ENCODE measurements at regions not wholly inside any gene's neighbourhood (a gene's known extent, or its start where the extent isn't known, plus 50 kb on each side); places are given as distances from the start of the nearest gene placed in this dataset.

- no peak overlapping the region for H3K4me3 ChIP-seq (ENCODE audit: low read depth in 1 of 3, low read length in 3 of 3)
Observed at GRCh38 chr12:77540097-77540496, 290.6 kb upstream of the NAV3 start.

GRCh38 chr12:77537663-77538062 lies 293.0 kb upstream of the NAV3 start:
- no peak for DNase-seq
- Histone ChIP-seq H3K4me3 (ENCODE audit: low read depth in 1 of 3, low read length in 3 of 3) (no peak overlapping the region), H3K27me3 (ENCODE audit: control insufficient read depth in 3 of 3, insufficient read depth in 3 of 3, low read length in 3 of 3) (no peaks in the 10 kb centered on the region), H3K36me3 (ENCODE audit: control insufficient read depth in 3 of 3, insufficient read depth in 2 of 3, low read depth in 1 of 3, low read length in 3 of 3) (no peaks in the 10 kb centered on the region), H3K27ac (ENCODE audit: low read depth in 1 of 3, low read length in 2 of 3) (no peak overlapping the region), H3K9me3 (ENCODE audit: control insufficient read depth in 2 of 2, insufficient read depth in 1 of 2, low read depth in 1 of 2, low read length in 1 of 2) (no peaks in the 10 kb centered on the region), H3K4me1 (ENCODE audit: control insufficient read depth in 3 of 3, insufficient read depth in 2 of 3, low read depth in 1 of 3, low read length in 2 of 3) (no peaks in the 10 kb centered on the region)
- 78 to 82% (median 79%) methylated on average over 1 of the region's 1 CpG for WGBS, 3 donors
- no peak for FAIRE-seq

More at GRCh38 chr12:77540097-77540496, 290.6 kb upstream of the NAV3 start:
- H3K36me3 ChIP-seq (ENCODE audit: control insufficient read depth in 3 of 3, insufficient read depth in 2 of 3, low read depth in 1 of 3, low read length in 3 of 3): no peaks in the 10 kb centered on the region
- DNase-seq: no peak
- no peak overlapping the region for H3K27ac ChIP-seq (ENCODE audit: low read depth in 1 of 3, low read length in 2 of 3)
- peaks cover 0 to 3% of the 10 kb centered on the region in 2 donors for H3K9me3 ChIP-seq (ENCODE audit: control insufficient read depth in 2 of 2, insufficient read depth in 1 of 2, low read depth in 1 of 2, low read length in 1 of 2)
- no peaks in the 10 kb centered on the region for H3K4me1 ChIP-seq (ENCODE audit: control insufficient read depth in 3 of 3, insufficient read depth in 2 of 3, low read depth in 1 of 3, low read length in 2 of 3)
- H3K27me3 ChIP-seq (ENCODE audit: control insufficient read depth in 3 of 3, insufficient read depth in 3 of 3, low read length in 3 of 3): no peaks in the 10 kb centered on the region
- 36 to 52% (median 38%) methylated on average over 2 of the region's 2 CpGs for WGBS, 3 donors
- FAIRE-seq: no peak

- no peaks in the 10 kb centered on the region for H3K36me3 ChIP-seq (ENCODE audit: control insufficient read depth in 3 of 3, insufficient read depth in 2 of 3, low read depth in 1 of 3, low read length in 3 of 3)
- no peaks in the 10 kb centered on the region for H3K4me1 ChIP-seq (ENCODE audit: control insufficient read depth in 3 of 3, insufficient read depth in 2 of 3, low read depth in 1 of 3, low read length in 2 of 3)
- no peak overlapping the region for H3K4me3 ChIP-seq (ENCODE audit: low read depth in 1 of 3, low read length in 3 of 3)
- DNase-seq (no peak), FAIRE-seq (no peak)
- no peaks in the 10 kb centered on the region for H3K27me3 ChIP-seq (ENCODE audit: control insufficient read depth in 3 of 3, insufficient read depth in 3 of 3, low read length in 3 of 3)
- WGBS, 3 donors: 64 to 89% (median 86%) methylated on average over 2 of the region's 2 CpGs
- no peaks in the 10 kb centered on the region for H3K9me3 ChIP-seq (ENCODE audit: control insufficient read depth in 2 of 2, insufficient read depth in 1 of 2, low read depth in 1 of 2, low read length in 1 of 2)
- no peak overlapping the region for H3K27ac ChIP-seq (ENCODE audit: low read depth in 1 of 3, low read length in 2 of 3)
Observed at GRCh38 chr12:77535734-77536133, 295.0 kb upstream of the NAV3 start.

GRCh38 chr12:77531912-77532311 lies 298.8 kb upstream of the NAV3 start:
- Histone ChIP-seq H3K27ac (ENCODE audit: low read depth in 1 of 3, low read length in 2 of 3) (no peak overlapping the region), H3K4me1 (ENCODE audit: control insufficient read depth in 3 of 3, insufficient read depth in 2 of 3, low read depth in 1 of 3, low read length in 2 of 3) (no peaks in the 10 kb centered on the region), H3K27me3 (ENCODE audit: control insufficient read depth in 3 of 3, insufficient read depth in 3 of 3, low read length in 3 of 3) (no peaks in the 10 kb centered on the region), H3K9me3 (ENCODE audit: control insufficient read depth in 2 of 2, insufficient read depth in 1 of 2, low read depth in 1 of 2, low read length in 1 of 2) (no peaks in the 10 kb centered on the region), H3K36me3 (ENCODE audit: control insufficient read depth in 3 of 3, insufficient read depth in 2 of 3, low read depth in 1 of 3, low read length in 3 of 3) (no peaks in the 10 kb centered on the region), H3K4me3 (ENCODE audit: low read depth in 1 of 3, low read length in 3 of 3) (no peak overlapping the region)
- no peak for FAIRE-seq
- DNase-seq: no peak

GRCh38 chr12:77522247-77522646 lies 308.4 kb upstream of the NAV3 start:
- Histone ChIP-seq H3K27me3 (ENCODE audit: control insufficient read depth in 3 of 3, insufficient read depth in 3 of 3, low read length in 3 of 3) (no peaks in the 10 kb centered on the region), H3K27ac (ENCODE audit: low read depth in 1 of 3, low read length in 2 of 3) (no peak overlapping the region), H3K4me3 (ENCODE audit: low read depth in 1 of 3, low read length in 3 of 3) (no peak overlapping the region), H3K9me3 (ENCODE audit: control insufficient read depth in 2 of 2, insufficient read depth in 1 of 2, low read depth in 1 of 2, low read length in 1 of 2) (peaks cover 0 to 4% of the 10 kb centered on the region in 2 donors), H3K36me3 (ENCODE audit: control insufficient read depth in 3 of 3, insufficient read depth in 2 of 3, low read depth in 1 of 3, low read length in 3 of 3) (peaks cover 0 to 2% (median 0%) of the 10 kb centered on the region in 3 donors), H3K4me1 (ENCODE audit: control insufficient read depth in 3 of 3, insufficient read depth in 2 of 3, low read depth in 1 of 3, low read length in 2 of 3) (no peaks in the 10 kb centered on the region)
- 49 to 67% (median 62%) methylated on average over 1 of the region's 1 CpG for WGBS, 3 donors
- FAIRE-seq (no peak), DNase-seq (no peak)

- Histone ChIP-seq H3K27ac (ENCODE audit: low read depth in 1 of 3, low read length in 2 of 3) (no peak overlapping the region), H3K4me3 (ENCODE audit: low read depth in 1 of 3, low read length in 3 of 3) (no peak overlapping the region), H3K4me1 (ENCODE audit: control insufficient read depth in 3 of 3, insufficient read depth in 2 of 3, low read depth in 1 of 3, low read length in 2 of 3) (no peaks in the 10 kb centered on the region), H3K27me3 (ENCODE audit: control insufficient read depth in 3 of 3, insufficient read depth in 3 of 3, low read length in 3 of 3) (no peaks in the 10 kb centered on the region), H3K9me3 (ENCODE audit: control insufficient read depth in 2 of 2, insufficient read depth in 1 of 2, low read depth in 1 of 2, low read length in 1 of 2) (peaks cover 0 to 4% of the 10 kb centered on the region in 2 donors), H3K36me3 (ENCODE audit: control insufficient read depth in 3 of 3, insufficient read depth in 2 of 3, low read depth in 1 of 3, low read length in 3 of 3) (peaks cover 0 to 2% (median 0%) of the 10 kb centered on the region in 3 donors)
- FAIRE-seq (no peak), DNase-seq (no peak)
- 81 to 92% (median 91%) methylated on average over 1 of the region's 1 CpG for WGBS, 3 donors
Observed at GRCh38 chr12:77521508-77522115, 309.1 kb upstream of the NAV3 start.

- no peaks in the 10 kb centered on the region for H3K9me3 ChIP-seq (ENCODE audit: control insufficient read depth in 2 of 2, insufficient read depth in 1 of 2, low read depth in 1 of 2, low read length in 1 of 2)
- H3K4me1 ChIP-seq (ENCODE audit: control insufficient read depth in 3 of 3, insufficient read depth in 2 of 3, low read depth in 1 of 3, low read length in 2 of 3): no peaks in the 10 kb centered on the region
- no peak for FAIRE-seq
- H3K27ac ChIP-seq (ENCODE audit: low read depth in 1 of 3, low read length in 2 of 3): no peak overlapping the region
- H3K36me3 ChIP-seq (ENCODE audit: control insufficient read depth in 3 of 3, insufficient read depth in 2 of 3, low read depth in 1 of 3, low read length in 3 of 3): no peaks in the 10 kb centered on the region
- no peaks in the 10 kb centered on the region for H3K27me3 ChIP-seq (ENCODE audit: control insufficient read depth in 3 of 3, insufficient read depth in 3 of 3, low read length in 3 of 3)
- H3K4me3 ChIP-seq (ENCODE audit: low read depth in 1 of 3, low read length in 3 of 3): no peak overlapping the region
- WGBS, 3 donors: 66 to 76% (median 67%) methylated on average over 3 of the region's 3 CpGs
- no peak for DNase-seq
Observed at GRCh38 chr12:77514511-77514910, 316.2 kb upstream of the NAV3 start.

- no peaks in the 10 kb centered on the region for H3K9me3 ChIP-seq (ENCODE audit: control insufficient read depth in 2 of 2, insufficient read depth in 1 of 2, low read depth in 1 of 2, low read length in 1 of 2)
- WGBS, 3 donors: 65 to 76% (median 70%) methylated on average over 1 of the region's 1 CpG
- FAIRE-seq: no peak
- no peaks in the 10 kb centered on the region for H3K27me3 ChIP-seq (ENCODE audit: control insufficient read depth in 3 of 3, insufficient read depth in 3 of 3, low read length in 3 of 3)
- H3K36me3 ChIP-seq (ENCODE audit: control insufficient read depth in 3 of 3, insufficient read depth in 2 of 3, low read depth in 1 of 3, low read length in 3 of 3): no peaks in the 10 kb centered on the region
- H3K27ac ChIP-seq (ENCODE audit: low read depth in 1 of 3, low read length in 2 of 3): no peak overlapping the region
- H3K4me1 ChIP-seq (ENCODE audit: control insufficient read depth in 3 of 3, insufficient read depth in 2 of 3, low read depth in 1 of 3, low read length in 2 of 3): no peaks in the 10 kb centered on the region
- H3K4me3 ChIP-seq (ENCODE audit: low read depth in 1 of 3, low read length in 3 of 3): no peak overlapping the region
- no peak for DNase-seq
Observed at GRCh38 chr12:77510985-77511384, 319.7 kb upstream of the NAV3 start.

- H3K9me3 ChIP-seq (ENCODE audit: control insufficient read depth in 2 of 2, insufficient read depth in 1 of 2, low read depth in 1 of 2, low read length in 1 of 2): no peaks in the 10 kb centered on the region
- WGBS, 3 donors: 68 to 75% (median 75%) methylated on average over 4 of the region's 4 CpGs
- no peak for FAIRE-seq
- DNase-seq: no peak
- H3K36me3 ChIP-seq (ENCODE audit: control insufficient read depth in 3 of 3, insufficient read depth in 2 of 3, low read depth in 1 of 3, low read length in 3 of 3): no peaks in the 10 kb centered on the region
- no peak overlapping the region for H3K4me3 ChIP-seq (ENCODE audit: low read depth in 1 of 3, low read length in 3 of 3)
- no peaks in the 10 kb centered on the region for H3K4me1 ChIP-seq (ENCODE audit: control insufficient read depth in 3 of 3, insufficient read depth in 2 of 3, low read depth in 1 of 3, low read length in 2 of 3)
- H3K27me3 ChIP-seq (ENCODE audit: control insufficient read depth in 3 of 3, insufficient read depth in 3 of 3, low read length in 3 of 3): no peaks in the 10 kb centered on the region
- H3K27ac ChIP-seq (ENCODE audit: low read depth in 1 of 3, low read length in 2 of 3): no peak overlapping the region
Observed at GRCh38 chr12:77504466-77504865, 326.2 kb upstream of the NAV3 start.
